H9 (cell line): ENCODE measurements at regions not wholly inside any gene's neighbourhood (a gene's known extent, or its start where the extent isn't known, plus 50 kb on each side); places are given as distances from the start of the nearest gene placed in this dataset.

ENCODE experiments used
- DNase-seq: peaks from one replicate; pipeline ENCODE4 v3.0.0-alpha.2; 2017
- H2AFZ ChIP-seq: one replicate; pipeline ENCODE4 v1.6.1; 2013; ENCODE audit warnings: mild to moderate bottlenecking, low read length, control low read depth, moderate library complexity
- H2AK5ac ChIP-seq: 2 replicates; pipeline ENCODE4 v1.6.1; 2013; ENCODE audit warnings: low read length, control low read depth, mixed read lengths; ENCODE audit not compliant: insufficient read length
- H2BK120ac ChIP-seq: one replicate; pipeline ENCODE4 v1.6.1; 2013; ENCODE audit warnings: low read depth, mild to moderate bottlenecking, low read length, control low read depth, inconsistent platforms; ENCODE audit not compliant: poor library complexity, severe bottlenecking
- H2BK12ac ChIP-seq: 2 replicates; pipeline ENCODE4 v1.6.1; 2013; ENCODE audit warnings: low read length, control low read depth, mixed read lengths, low read depth; ENCODE audit not compliant: insufficient read length
- H2BK15ac ChIP-seq: 2 replicates; pipeline ENCODE4 v1.6.1; 2013; ENCODE audit warnings: low read depth, low read length, control low read depth
- H2BK20ac ChIP-seq: one replicate; pipeline ENCODE4 v1.6.1; 2013; ENCODE audit warnings: low read depth, mild to moderate bottlenecking, low read length, control low read depth, inconsistent platforms; ENCODE audit not compliant: poor library complexity, severe bottlenecking
- H2BK5ac ChIP-seq: 2 replicates; pipeline ENCODE4 v1.6.1; 2013; ENCODE audit warnings: low read length, control low read depth, mixed read lengths; ENCODE audit not compliant: insufficient read length
- H3K14ac ChIP-seq: 2 replicates; pipeline ENCODE4 v1.6.1; 2013; ENCODE audit warnings: low read length, control low read depth; ENCODE audit not compliant: insufficient read depth
- H3K18ac ChIP-seq: 2 replicates; pipeline ENCODE4 v1.6.1; 2013; ENCODE audit warnings: low read depth, mild to moderate bottlenecking, mixed read lengths, low read length, control low read depth; ENCODE audit not compliant: insufficient read length
- H3K23ac ChIP-seq: 2 replicates; pipeline ENCODE4 v1.6.1; 2013; ENCODE audit warnings: low read length, control low read depth, mixed read lengths, low read depth; ENCODE audit not compliant: insufficient read length
- H3K23me2 ChIP-seq: 2 replicates; pipeline ENCODE4 v1.6.1; 2013; ENCODE audit warnings: low read depth, mild to moderate bottlenecking, mixed read lengths, low read length, control low read depth; ENCODE audit not compliant: insufficient read length, poor library complexity, severe bottlenecking
- H3K27ac ChIP-seq: 2 replicates; pipeline ENCODE4 v1.5.1; 2013; ENCODE audit warnings: low read length, control low read depth, mixed read lengths, low read depth; ENCODE audit not compliant: insufficient read length
- H3K27me3 ChIP-seq: 2 replicates; pipeline ENCODE4 v1.6.1; 2013; ENCODE audit warnings: low read length, control low read depth, inconsistent platforms; ENCODE audit not compliant: insufficient read depth
- H3K4ac ChIP-seq: 2 replicates; pipeline ENCODE4 v1.6.1; 2013; ENCODE audit warnings: low read depth, mild to moderate bottlenecking, control low read depth, inconsistent platforms, low read length, moderate library complexity
- H3K4me1 ChIP-seq: 2 replicates; pipeline ENCODE4 v1.6.1; 2013; ENCODE audit warnings: low read length, control low read depth, inconsistent platforms; ENCODE audit not compliant: insufficient read depth
- H3K4me2 ChIP-seq: 2 replicates; pipeline ENCODE4 v1.6.1; 2013; ENCODE audit warnings: low read length, control low read depth, mixed read lengths; ENCODE audit not compliant: insufficient read length, insufficient read depth
- H3K56ac ChIP-seq: 2 replicates; pipeline ENCODE4 v1.6.1; 2013; ENCODE audit warnings: low read depth, mild to moderate bottlenecking, mixed read lengths, low read length, control low read depth; ENCODE audit not compliant: insufficient read length
- H3K79me1 ChIP-seq: 2 replicates; pipeline ENCODE4 v1.6.1; 2013; ENCODE audit warnings: low read depth, mild to moderate bottlenecking, moderate library complexity, low read length, control low read depth, inconsistent platforms; ENCODE audit not compliant: insufficient read depth, poor library complexity, severe bottlenecking
- H3K79me2 ChIP-seq: 2 replicates; pipeline ENCODE4 v1.6.1; 2013; ENCODE audit warnings: low read length, control low read depth, inconsistent platforms; ENCODE audit not compliant: insufficient read depth
- H3K9ac ChIP-seq: 2 replicates; pipeline ENCODE4 v1.6.1; 2013; ENCODE audit warnings: low read length, control low read depth, mixed read lengths; ENCODE audit not compliant: insufficient read length; ENCODE audit errors: extremely low read depth
- H3K9me3 ChIP-seq: one replicate; pipeline ENCODE4 v1.6.1; 2013; ENCODE audit warnings: low read depth, low read length, inconsistent platforms; ENCODE audit not compliant: control insufficient read depth
- H3T11ph ChIP-seq: one replicate; pipeline ENCODE4 v1.6.1; 2013; ENCODE audit warnings: mild to moderate bottlenecking, low read length, control low read depth, inconsistent platforms
- H4K20me1 ChIP-seq: one replicate; pipeline ENCODE4 v1.6.1; 2013; ENCODE audit not compliant: control insufficient read depth, insufficient read length, insufficient read depth
- H4K5ac ChIP-seq: 2 replicates; pipeline ENCODE4 v1.6.1; 2013; ENCODE audit warnings: low read depth, mild to moderate bottlenecking, mixed read lengths, low read length, control low read depth; ENCODE audit not compliant: insufficient read length
- H4K8ac ChIP-seq: replicated peaks from 2 replicates; pipeline ENCODE4 v1.6.1; 2013; ENCODE audit warnings: low read length, control low read depth, mixed read lengths, low read depth; ENCODE audit not compliant: insufficient read length
- H4K91ac ChIP-seq: 2 replicates; pipeline ENCODE4 v1.6.1; 2013; ENCODE audit warnings: low read depth, mild to moderate bottlenecking, moderate library complexity, mixed read lengths, low read length, control low read depth; ENCODE audit not compliant: insufficient read length
- H3K27ac Mint-ChIP-seq, 3 experiments: 2 replicates in 2 of 3; 3 replicates in 1 of 3; pipeline ENCODE4 v1.8.0; 2020 to 2021; ENCODE audit warnings: mixed read lengths in 3 of 3, mild to moderate bottlenecking in 1 of 3, moderate library complexity in 1 of 3
- H3K27me3 Mint-ChIP-seq: 2 replicates; pipeline ENCODE4 v1.8.0; 2021; ENCODE audit warnings: low read depth, mild to moderate bottlenecking, moderate library complexity, mixed read lengths
- H3K36me3 Mint-ChIP-seq, 3 experiments: 2 replicates in 2 of 3; 3 replicates in 1 of 3; pipeline ENCODE4 v1.8.0; 2020 to 2021; ENCODE audit warnings: low read depth in 3 of 3, mixed read lengths in 3 of 3; ENCODE audit not compliant: insufficient read depth in 1 of 3
- H3K4me1 Mint-ChIP-seq, 2 experiments: 2 replicates each; pipeline ENCODE4 v1.8.0; 2020; ENCODE audit warnings: mixed read lengths in 2 of 2
- H3K4me3 Mint-ChIP-seq, 2 experiments: 2 replicates in 1 of 2; 3 replicates in 1 of 2; pipeline ENCODE4 v1.8.0; 2020 to 2021; ENCODE audit warnings: mild to moderate bottlenecking in 2 of 2, mixed read lengths in 2 of 2, moderate library complexity in 1 of 2
- H3K9me3 Mint-ChIP-seq, 2 experiments: 2 replicates in 1 of 2; 3 replicates in 1 of 2; pipeline ENCODE4 v1.8.0; 2020; ENCODE audit warnings: mild to moderate bottlenecking in 2 of 2, mixed read lengths in 2 of 2, moderate library complexity in 1 of 2
- WGBS: extraction: QIAGEN DNeasy Blood & Tissue Kit; methylation state at CpG from one replicate; pipeline ENCODE4 v1.1.7; 2013; ENCODE audit warnings: missing lambda C conversion rate, low lambda C conversion rate, mixed read lengths; ENCODE audit not compliant: insufficient read length; ENCODE audit errors: extremely low coverage; 5-methylcytosine and 5-hydroxymethylcytosine counted together
- TF ChIP-seq, protein P1 (sequence below): fragments of 200-600 bp; sonication (generic); conservative IDR thresholded peaks from 3 replicates; pipeline ENCODE4 v1.8.0; 2021; ENCODE audit warnings: antibody characterized with exemption, mild to moderate bottlenecking

DNA sequence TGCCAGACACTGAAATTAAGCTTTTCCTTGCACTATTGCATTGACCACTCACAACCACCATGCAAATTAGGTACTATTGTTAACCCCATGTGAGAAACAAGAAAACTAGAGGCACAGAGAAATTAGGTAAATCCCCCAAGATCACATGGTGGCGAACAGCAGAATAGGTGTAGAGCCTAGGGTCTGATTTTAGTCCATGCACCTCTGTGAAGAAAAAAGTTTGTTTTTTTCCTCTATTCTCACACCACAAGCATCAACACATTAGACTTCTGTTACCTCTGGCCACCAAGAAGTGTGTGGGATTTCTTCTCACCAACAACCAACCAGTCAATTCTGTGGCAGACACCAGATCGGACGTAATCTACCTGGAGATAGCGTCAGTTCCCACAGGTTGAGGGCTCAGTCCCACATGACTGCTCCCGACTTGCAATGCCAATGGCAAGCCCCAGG lies 391.9 kb downstream of the COG6 start:
- no peaks in the 10 kb centered on the region for H3K9me3 ChIP-seq
- no peak overlapping the region for H3K9ac ChIP-seq
- no peak overlapping the region for H3K27ac ChIP-seq
- no peak overlapping the region for H3K56ac ChIP-seq
- H2BK120ac ChIP-seq, result no peak overlapping the region
- H2BK15ac ChIP-seq, result no peak overlapping the region
- no peak overlapping the region for H3K14ac ChIP-seq
- no peak overlapping the region for H2BK5ac ChIP-seq
- H3K36me3 Mint-ChIP-seq, result no peaks in the 10 kb centered on the region
- no peak overlapping the region for H4K8ac ChIP-seq
- H3K27me3 Mint-ChIP-seq, result no peaks in the 10 kb centered on the region
- H3T11ph ChIP-seq, result no peak overlapping the region
- WGBS, result no CpG with 5 or more reads among the region's 5 CpGs
- no peak for DNase-seq
- H3K27me3 ChIP-seq, result no peaks in the 10 kb centered on the region
- H3K27ac Mint-ChIP-seq, result no peak overlapping the region
- TF ChIP-seq, protein P1, sequence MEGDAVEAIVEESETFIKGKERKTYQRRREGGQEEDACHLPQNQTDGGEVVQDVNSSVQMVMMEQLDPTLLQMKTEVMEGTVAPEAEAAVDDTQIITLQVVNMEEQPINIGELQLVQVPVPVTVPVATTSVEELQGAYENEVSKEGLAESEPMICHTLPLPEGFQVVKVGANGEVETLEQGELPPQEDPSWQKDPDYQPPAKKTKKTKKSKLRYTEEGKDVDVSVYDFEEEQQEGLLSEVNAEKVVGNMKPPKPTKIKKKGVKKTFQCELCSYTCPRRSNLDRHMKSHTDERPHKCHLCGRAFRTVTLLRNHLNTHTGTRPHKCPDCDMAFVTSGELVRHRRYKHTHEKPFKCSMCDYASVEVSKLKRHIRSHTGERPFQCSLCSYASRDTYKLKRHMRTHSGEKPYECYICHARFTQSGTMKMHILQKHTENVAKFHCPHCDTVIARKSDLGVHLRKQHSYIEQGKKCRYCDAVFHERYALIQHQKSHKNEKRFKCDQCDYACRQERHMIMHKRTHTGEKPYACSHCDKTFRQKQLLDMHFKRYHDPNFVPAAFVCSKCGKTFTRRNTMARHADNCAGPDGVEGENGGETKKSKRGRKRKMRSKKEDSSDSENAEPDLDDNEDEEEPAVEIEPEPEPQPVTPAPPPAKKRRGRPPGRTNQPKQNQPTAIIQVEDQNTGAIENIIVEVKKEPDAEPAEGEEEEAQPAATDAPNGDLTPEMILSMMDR, result no peak
- no peak overlapping the region for H3K4me3 Mint-ChIP-seq
- H3K23ac ChIP-seq, result no peak overlapping the region
- H2BK20ac ChIP-seq, result no peak overlapping the region
- no peak overlapping the region for H2AFZ ChIP-seq
- no peak overlapping the region for H4K5ac ChIP-seq
- H3K23me2 ChIP-seq, result no peaks in the 10 kb centered on the region
- no peak overlapping the region for H4K91ac ChIP-seq
- no peak overlapping the region for H3K4me2 ChIP-seq
- H3K4me1 ChIP-seq, result no peaks in the 10 kb centered on the region
- H3K9me3 Mint-ChIP-seq, result no peaks in the 10 kb centered on the region
- H2BK12ac ChIP-seq, result no peak overlapping the region
- no peak overlapping the region for H3K18ac ChIP-seq
- H2AK5ac ChIP-seq, result no peak overlapping the region
- H4K20me1 ChIP-seq, result no peaks in the 10 kb centered on the region
- H3K4me1 Mint-ChIP-seq, result no peaks in the 10 kb centered on the region
- H3K79me1 ChIP-seq, result no peaks in the 10 kb centered on the region
- H3K4ac ChIP-seq, result no peak overlapping the region
- no peaks in the 10 kb centered on the region for H3K79me2 ChIP-seq
